ENCODE measurements at regions not wholly inside any gene's neighbourhood (a gene's known extent, or its start where the extent isn't known, plus 50 kb on each side); places are given as distances from the start of the nearest gene placed in this dataset.

DNA sequence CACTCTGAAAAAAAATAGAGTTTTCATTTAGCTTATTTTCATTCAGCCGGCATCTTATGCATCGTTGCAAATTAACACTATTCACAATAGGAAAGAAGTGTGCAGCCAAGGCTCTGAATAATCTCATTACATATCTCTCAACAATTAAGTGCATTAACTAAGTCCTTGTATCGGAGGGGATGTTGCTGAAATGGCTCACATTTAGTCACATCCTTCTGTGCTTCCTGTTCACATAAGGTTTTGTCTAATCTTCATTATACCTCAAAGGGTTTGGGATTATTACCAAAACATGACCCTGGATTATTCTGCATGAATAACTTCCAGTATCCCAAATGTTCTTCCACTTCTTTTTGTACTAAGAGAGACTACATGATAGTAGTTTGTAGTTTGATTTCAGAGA, 278.0 kb upstream of the GRIA1 start:
- DNase-seq (ENCODE audit: low spot score), result no peak
- TF ChIP-seq, protein P1, sequence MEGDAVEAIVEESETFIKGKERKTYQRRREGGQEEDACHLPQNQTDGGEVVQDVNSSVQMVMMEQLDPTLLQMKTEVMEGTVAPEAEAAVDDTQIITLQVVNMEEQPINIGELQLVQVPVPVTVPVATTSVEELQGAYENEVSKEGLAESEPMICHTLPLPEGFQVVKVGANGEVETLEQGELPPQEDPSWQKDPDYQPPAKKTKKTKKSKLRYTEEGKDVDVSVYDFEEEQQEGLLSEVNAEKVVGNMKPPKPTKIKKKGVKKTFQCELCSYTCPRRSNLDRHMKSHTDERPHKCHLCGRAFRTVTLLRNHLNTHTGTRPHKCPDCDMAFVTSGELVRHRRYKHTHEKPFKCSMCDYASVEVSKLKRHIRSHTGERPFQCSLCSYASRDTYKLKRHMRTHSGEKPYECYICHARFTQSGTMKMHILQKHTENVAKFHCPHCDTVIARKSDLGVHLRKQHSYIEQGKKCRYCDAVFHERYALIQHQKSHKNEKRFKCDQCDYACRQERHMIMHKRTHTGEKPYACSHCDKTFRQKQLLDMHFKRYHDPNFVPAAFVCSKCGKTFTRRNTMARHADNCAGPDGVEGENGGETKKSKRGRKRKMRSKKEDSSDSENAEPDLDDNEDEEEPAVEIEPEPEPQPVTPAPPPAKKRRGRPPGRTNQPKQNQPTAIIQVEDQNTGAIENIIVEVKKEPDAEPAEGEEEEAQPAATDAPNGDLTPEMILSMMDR (IDR thresholded peaks at IDR 0.05; ENCODE audit: extremely low read depth, missing control alignments), result no peak

DNA sequence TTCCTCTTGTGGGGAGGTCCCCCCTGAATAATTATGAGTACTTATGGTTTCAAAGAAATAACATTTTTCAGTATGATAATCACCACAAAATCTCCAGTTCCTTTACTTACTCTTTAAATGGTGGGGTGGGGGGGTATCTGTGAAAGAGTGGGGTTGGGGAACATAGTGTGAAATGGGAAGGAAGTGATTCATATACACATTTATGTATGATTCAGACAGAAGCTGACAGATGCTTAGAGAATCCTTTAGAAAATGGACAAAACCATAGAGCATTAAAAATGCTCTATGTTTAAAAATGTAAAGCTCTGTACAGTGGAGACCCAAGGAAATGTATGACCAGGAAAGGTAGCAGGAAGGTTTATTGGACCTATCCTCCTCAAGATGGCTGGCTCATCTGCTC, 267.5 kb upstream of the GRIA1 start:
- DNase-seq (ENCODE audit: low spot score), result no peak
- TF ChIP-seq, protein P1 (IDR thresholded peaks at IDR 0.05; ENCODE audit: extremely low read depth, missing control alignments), result no peak

DNA sequence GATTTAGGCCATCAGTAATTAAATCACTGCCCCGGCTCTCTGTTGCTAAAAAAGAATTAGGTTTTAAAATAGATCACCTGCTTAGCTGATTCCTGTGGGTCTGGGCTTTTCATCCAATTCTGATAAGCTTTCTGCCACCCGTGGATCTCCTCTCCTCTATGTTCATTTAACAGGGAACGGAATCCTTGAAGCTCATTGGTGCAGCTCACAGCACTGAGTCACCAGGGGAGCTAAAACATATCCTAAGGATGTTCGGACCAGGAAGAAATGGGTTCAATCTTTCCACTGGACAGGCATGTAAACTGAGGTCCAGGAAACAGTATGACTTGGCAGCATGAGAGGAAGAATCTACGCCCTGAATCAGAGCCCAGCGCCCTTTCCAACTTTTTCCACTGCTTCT, 267.1 kb upstream of the GRIA1 start:
- TF ChIP-seq, protein P1 (IDR thresholded peaks at IDR 0.05; ENCODE audit: extremely low read depth, missing control alignments), result no peak
- DNase-seq (ENCODE audit: low spot score), result no peak

DNA sequence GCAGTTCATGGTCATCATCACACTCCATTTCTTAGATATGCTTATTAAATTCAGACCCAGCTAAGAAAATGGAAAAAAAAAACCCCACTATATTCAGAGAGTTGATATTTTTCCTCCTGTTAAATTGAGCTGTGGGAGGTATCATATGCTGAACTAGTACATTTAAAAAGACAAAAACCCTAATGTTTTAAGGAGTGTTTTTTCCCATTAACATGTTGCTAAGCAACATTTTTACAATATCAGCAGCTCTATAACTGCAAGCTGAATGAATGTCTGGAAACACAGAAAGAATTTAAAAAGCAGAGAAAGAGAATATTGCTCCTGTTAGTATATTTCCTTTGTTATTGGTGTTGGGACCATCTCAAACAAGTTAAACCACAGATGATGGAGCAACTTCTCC, 265.8 kb upstream of the GRIA1 start:
- TF ChIP-seq, protein P1 (IDR thresholded peaks at IDR 0.05; ENCODE audit: extremely low read depth, missing control alignments), result no peak
- DNase-seq (ENCODE audit: low spot score), result no peak

DNA sequence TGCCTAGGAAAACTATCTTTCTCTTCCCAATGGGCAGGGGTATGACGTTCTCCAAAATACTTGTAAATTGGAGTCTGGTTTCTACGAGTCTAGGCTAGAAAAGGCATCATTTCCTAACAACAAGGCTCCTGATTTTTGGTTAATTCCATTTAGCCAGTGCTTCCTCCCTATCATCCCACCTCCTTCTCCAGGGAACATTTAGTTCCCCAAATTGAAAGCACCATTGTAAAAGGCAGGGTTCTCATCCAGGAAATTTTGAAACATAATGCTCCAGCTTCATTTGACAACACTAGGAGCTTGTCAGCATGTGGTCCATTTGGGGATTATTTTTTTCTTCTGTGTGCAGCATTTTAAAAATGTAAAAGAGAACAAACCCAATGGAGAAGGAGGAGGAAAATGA, 256.5 kb upstream of the GRIA1 start:
- DNase-seq (ENCODE audit: low spot score), result no peak
- TF ChIP-seq, protein P1 (IDR thresholded peaks at IDR 0.05; ENCODE audit: extremely low read depth, missing control alignments), result no peak

DNA sequence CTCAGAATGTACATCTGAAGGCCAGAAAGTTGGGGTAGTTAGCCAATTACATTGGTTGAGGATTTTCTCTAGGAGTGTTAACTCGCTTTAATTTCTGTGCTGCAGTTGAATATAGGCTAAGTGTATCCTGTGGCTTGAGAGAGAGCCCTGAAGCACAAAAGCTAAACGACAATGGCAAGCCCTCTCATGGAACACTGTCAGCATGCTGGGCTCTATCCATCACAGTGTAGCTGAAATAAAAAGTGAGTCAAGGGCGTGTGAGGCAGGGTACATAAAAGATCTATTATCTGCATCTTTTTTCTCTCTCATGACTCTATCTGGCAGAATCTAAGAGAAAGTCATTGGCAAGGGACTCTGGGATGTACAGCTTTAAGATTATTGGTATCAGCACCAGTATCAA, 254.2 kb upstream of the GRIA1 start:
- TF ChIP-seq, protein P1 (IDR thresholded peaks at IDR 0.05; ENCODE audit: extremely low read depth, missing control alignments), result no peak

DNA sequence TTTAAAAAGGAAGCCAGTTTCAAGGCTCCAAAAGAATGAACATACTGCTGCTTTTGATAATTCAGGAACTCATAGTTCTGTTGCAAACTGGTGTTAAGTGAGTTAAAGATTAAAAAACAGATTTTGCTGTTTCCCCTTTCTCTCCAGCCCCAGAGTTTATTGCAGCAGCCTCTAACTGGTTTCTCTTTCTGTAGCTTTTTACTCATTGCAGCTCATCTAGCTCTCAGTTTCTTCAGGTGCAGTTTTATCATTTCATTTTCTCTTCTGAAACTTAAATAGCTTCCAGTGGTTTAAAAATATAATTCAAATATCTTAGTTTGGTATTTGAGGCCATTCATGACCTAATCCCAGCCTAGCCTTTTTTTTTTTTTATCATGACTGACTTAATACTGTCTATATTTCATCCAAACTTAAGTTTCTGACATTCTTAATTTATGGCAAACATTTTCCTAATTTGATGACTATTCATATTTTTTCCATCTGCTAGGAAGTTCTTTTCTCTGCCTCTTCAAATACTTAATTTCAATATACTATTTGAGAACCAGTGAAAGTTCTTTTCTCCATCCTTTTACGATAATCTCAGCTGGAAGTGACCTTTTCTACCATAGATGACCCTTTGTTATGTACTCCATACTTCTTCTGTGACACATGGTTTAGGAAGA, 252.7 kb upstream of the GRIA1 start:
- DNase-seq (ENCODE audit: low spot score), result peak; percentile 38
- TF ChIP-seq, protein P1 (IDR thresholded peaks at IDR 0.05; ENCODE audit: extremely low read depth, missing control alignments), result no peak

More for the DNA sequence above, 254.2 kb upstream of the GRIA1 start:
- DNase-seq (ENCODE audit: low spot score), result no peak

All from GM20000 (cell line).